ENCODE measurements at regions not wholly inside any gene's neighbourhood (a gene's known extent, or its start where the extent isn't known, plus 50 kb on each side); places are given as distances from the start of the nearest gene placed in this dataset.
"Not testable (repeated sequence)": the region's sequence is repeated elsewhere in the genome, so short reads cannot be mapped to it uniquely, and the experiment has no call there.

DNA sequence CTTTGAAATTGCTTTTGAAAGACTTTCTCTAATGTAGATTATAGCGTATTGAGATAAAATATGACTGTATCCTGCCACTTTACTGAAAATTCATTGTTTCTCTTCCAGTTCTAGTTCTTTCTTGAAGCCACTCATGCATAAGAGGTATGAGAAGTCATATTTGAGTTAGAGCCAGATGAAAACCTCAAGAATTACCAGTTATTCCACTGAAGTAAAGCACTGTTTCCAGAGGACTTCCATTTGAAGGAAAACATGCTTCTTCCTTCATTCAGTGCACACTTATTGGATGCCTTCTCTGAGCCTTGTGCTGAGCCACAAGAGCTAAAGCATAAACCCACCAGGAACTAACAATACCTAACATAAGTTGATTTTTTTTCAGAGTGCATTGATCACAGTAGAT is 513.4 kb downstream of the ZNF385D start:
- DNase-seq, result no peak

DNA sequence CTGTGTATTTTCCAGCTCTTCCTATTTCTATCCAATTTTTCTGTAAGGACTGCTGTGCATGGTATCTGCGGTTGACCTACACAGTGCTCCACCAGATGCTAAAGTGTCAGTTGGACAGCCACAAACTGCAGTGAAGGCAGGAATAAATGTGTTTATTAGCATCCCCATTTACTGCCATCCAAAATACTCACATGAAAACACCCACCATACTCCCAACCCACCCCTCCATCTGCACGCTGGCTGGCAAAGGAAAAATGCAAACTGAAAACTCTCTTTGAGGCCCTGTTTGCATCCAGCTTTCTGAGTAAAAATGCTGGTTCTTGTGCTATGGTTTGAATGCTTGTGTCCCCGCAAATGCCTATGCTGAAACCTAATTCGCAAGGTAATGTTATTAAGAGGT is 515.5 kb downstream of the ZNF385D start:
- no peak for DNase-seq

DNA sequence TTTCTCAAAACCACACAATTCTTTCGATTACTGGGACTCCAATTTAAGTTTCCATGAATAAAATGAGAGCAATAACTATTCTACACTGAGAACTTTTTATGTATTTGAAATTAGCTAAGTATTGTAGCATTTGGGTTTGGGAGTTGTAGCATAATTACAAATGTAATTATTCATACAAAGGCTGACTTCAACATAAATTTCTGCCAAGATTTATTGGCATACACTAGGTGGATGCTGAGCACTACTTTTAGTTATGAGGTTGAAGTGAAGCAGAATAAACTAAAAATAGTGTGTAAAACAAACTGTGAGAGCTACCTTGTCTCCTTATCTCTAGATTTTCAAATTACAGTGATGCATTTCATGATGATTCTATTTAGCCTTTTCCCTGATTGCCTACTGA is 516.1 kb downstream of the ZNF385D start:
- no peak for DNase-seq

DNA sequence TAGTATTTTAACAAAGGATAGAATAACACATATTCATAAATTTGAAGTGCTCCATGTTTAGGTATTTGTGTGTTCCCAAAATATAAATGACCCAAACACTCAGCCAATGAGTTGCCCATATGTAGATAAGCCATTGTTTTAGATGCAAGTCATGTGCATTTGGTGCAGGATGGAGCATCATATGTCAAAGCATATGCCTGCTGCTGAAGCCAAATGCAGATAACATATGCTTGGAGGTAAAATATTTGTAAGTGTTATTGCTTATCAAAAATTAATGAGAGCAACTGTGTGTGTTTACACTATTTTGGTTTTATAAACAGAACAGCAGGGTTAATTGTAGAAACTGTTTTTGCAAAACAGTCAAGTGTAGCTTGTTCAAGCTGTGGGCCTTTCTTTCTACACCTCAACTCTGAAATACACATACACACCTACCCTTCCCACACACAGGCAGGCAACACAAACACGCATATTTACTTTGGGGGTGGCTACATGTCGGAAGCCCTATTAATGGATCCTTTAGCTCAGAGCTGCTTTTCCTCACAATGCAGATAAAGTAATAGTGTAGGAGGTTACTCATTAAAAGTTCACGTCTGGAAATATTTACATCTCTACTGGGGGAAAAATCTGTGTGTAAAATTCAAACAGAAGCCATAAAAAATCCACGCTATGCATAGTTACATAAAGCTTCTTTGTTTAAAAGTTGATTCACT is 521.4 kb downstream of the ZNF385D start:
- DNase-seq, result no peak

DNA sequence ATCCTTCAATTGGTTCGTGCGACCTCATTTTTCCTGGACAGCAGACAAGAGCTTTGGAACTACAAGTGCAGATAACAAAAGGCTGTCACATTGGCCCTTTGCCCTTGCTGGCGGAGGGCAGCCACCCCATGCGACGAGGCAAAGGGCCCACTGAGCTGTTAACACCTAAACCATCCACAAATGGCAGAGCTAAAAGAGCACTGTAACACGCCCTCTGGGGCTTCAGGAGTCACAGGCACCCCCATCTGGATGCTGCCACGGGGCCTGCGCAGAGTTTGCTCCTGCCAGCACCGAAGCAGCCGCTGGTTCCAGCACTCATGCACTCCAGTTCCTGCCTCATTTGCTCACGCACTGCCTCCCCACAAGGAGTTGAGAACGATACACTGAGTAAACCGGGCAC is 524.9 kb downstream of the ZNF385D start:
- DNase-seq, result no peak

DNA sequence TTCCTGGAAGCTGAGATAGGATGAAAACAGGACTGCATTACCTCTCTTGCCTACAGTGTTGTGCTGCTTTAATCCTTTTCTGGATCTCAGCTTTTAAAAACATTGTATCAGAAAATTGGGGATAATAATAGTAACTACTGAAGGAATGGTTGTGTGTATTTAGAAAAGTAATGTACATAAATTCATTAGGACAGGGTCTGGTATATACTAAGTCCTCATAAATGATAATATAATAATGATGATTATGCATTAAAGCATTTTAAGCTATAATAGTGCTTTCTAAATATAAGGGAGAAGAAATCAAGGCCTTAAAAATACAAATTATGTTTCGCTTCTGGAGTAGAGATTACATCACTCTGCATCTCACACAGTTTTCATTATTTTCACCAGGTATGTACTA is 530.1 kb downstream of the ZNF385D start:
- no peak for DNase-seq

DNA sequence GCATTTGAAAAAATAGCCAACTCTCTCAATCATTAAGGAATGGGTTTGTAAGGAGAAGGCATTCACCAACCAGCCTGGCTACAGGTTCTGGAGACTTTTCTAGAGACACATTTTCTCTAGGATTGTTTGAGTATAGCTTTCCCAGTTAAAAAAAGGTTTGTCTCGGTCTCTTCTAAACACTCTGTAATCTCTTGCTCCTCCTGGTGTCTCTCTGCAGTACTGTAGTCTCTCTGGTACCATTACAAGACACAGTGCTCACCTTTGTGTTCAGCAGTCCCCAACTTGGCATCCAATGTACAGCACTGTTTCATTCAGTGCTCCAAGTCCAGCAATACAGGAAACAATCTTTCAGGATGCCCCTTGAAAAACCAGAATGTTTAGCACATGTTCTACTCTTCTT is 534.4 kb downstream of the ZNF385D start:
- no peak for DNase-seq

DNA sequence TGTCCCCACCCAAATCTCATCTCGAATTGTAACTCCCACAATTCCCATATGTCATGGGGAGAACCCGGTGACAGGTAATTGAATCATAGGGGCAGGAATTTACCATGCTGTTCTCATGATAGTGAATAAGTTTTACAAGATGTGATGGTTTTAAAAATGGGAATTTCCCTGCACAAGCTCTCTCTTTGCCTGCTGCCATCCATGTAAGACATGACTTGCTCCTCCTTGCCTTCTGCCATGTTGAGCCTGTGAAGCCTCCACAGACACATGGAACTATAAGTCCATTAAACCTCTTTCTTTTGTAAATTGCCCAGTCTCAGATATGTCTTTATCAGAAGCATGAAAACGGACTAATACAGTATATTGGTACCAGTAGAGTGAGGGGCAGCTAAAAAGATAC is 546.9 kb downstream of the ZNF385D start:
- not testable (repeated sequence) for DNase-seq

- DNase-seq, result no peak
These were observed 555.8 kb downstream of the ZNF385D start for GRCh38 chr3:21195203-21195602.

DNA sequence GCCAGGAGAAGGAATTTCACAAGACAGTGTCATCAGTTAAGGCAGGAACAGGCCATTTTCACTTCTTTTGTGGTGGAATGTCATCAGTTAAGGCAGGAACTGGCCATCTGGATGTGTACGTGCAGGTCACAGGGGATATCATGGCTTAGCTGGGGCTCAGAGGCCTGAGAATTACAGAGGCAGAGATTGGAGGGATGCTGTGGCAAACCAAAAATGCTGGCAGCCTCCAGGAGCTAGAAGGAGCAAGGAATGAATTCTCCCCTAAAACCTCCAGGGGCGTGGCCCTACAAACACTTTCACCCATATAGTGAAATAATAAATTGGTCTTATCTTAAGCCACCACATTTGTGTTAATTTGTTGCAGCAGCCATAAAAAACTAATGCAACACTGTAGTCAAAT is 557.0 kb downstream of the ZNF385D start:
- DNase-seq, result not testable (repeated sequence)

GRCh38 chr3:21188459-21188858 is 562.6 kb downstream of the ZNF385D start:
- DNase-seq, result no peak

DNA sequence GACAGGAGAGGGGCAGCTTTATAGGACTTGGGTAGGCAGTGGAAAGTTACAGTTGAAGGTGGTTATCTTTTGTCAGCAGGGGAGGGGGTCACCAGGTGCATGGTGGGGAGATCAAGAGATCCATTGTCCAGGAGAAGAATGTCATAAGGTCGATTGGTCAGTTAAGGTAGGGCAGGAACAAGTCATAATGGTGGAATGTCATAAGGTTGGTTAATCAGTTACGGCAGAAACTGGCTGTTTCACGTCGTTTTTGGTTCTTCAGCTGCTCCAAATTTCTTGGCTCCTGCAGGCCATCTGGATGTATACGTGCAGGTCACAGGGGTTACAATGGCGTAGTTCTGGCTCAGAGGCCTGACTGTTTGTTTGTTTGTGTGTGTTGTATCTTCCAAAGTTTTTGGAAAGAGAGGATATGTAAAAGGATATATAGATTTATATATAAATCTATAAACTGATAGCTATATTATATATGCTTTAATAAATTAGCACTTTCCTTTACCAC is 565.1 kb downstream of the ZNF385D start:
- no peak for DNase-seq

DNA sequence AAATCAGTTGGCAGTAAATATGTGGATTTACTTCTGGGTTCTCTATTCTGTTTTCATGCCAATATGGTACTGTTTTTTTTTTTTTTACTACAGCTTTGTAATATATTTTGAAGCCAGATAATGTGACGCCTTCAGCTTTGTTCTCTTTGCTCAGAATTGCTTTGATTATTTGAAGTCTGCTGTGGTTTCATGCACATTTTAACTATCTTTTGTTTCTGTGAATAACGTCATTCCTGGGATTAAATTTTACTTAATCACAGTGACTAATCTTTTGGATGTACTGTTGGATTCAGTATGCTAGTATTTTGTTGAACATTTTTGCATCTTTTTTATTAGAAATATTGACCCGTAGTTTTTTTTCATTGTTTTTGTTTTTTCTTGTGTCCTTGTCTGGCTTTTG is 576.5 kb downstream of the ZNF385D start:
- no peak for DNase-seq

DNA sequence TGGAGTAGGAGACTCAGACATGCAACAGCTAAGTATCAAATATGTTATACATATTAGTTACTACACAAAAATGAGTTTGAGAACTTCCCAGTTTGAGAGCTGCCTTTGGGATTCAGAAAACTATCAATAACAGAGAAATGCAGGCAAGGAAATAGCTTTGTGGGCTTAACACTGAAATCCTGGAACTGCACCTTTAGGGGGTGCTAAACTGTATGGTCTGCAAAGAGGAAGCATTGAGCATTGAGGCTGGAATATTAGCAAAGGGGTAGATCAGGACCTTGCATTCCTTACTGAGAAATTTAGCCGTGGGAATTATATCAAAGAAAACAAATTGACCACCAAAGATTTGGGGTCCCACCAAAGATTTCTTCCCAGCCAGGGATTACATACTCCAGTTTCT is 580.0 kb downstream of the ZNF385D start:
- peak; percentile 18 for DNase-seq

DNA sequence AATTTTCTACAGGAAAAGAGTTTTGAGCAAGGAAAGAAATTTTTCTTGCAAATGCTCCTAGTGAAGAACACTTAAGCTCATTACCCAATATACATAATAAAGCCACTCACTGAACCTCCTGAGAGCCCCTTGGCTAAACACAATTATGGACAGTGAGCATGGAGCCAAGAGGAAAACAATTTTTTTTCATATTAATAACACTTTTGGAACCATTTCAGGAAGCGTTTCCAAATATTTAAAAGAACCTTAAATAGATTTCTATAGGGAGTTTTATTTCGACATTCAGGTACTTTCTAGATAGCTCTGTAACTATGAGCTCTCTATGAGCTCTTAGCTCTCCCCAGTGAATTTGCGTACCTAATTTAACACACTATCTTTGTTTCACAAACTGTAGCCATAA is 581.1 kb downstream of the ZNF385D start:
- DNase-seq, result no peak

- DNase-seq, result no peak
These were observed 582.5 kb downstream of the ZNF385D start for GRCh38 chr3:21168471-21168870.

DNA sequence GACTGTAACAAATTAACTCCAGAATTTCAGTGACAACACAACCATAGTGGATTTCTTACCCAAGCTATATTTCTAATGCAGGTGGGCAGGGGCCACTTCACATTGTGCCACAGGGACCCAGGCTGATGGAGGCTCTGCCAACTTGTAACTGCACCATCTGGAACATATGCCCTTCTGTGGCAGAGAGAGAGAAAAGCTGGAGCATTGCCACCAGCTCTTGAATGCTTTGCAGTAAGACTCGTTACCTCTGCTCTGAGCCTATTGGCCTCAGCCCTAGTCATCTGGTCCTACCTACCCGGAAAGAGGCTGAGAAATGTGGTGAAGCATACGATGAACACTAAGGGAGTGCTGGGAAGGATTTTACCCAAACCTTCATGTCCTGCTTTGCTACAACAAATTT is 587.1 kb downstream of the ZNF385D start:
- DNase-seq, result no peak

DNA sequence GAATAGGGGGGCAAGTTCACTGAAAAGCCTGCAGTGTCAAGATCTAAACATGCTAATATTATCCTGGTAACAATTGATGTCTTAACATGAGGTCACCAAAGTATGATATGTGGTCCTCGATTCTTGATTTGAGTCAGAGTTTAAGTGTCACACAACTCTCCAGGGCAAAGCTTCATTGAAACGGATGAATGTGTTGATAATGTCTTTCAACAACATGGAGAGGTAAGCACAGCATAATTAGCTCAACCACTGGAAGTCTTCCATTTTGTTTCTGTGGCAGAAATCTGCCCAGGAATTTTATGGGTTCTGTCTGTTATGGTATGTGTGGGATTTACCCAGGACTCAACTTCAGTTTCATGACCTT is 591.5 kb downstream of the ZNF385D start:
- no peak for DNase-seq

DNA sequence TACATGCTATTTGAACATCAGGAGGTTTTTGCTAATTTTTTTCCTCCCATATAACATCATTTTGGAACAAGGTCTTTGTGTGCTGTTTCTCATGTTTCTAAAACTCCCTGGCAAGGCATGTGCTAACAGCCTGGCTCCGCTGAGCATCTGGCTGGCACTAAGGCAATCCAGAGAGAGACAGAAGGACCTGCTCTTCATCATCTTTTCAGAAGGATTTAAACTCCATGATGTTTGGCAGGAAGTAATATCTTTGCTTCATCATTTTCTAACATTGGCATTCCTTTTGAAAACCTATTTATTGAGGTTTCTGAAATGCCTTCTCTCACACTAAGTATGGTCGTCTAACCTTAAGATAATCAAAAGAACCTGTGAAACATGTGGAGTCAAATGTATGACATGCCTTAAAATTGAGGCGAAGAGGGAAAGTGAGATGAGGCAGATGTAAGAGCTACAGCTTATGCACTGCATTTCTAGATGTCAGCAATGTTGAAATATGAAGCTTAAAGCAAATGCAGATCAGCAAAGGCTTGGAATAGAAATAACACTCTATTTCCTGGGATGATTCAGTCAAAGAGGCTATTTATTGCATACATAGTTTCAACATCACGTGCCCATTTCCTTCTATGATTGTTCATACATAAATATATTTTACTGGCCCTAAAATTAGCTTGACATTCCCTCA is 592.0 kb downstream of the ZNF385D start:
- DNase-seq, result no peak

DNA sequence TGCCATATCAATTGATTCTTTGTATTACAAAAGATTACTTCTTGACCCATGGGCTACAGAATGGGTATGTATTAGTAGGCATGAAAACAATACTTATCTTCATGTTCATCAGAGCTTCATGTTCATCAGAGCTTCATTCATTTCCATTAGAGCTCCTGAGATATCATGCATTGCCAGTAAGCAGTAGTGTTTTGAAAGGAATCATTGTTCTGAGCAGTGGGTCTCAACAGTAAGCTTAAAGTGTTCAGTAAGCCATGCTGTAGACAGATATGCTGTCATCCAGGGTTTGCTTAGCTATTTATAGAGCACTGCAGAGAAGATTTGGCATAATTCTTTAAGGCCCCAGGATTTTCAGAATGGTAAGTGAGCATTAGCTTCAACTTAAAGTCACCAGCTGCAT is 596.1 kb downstream of the ZNF385D start:
- DNase-seq, result no peak

DNA sequence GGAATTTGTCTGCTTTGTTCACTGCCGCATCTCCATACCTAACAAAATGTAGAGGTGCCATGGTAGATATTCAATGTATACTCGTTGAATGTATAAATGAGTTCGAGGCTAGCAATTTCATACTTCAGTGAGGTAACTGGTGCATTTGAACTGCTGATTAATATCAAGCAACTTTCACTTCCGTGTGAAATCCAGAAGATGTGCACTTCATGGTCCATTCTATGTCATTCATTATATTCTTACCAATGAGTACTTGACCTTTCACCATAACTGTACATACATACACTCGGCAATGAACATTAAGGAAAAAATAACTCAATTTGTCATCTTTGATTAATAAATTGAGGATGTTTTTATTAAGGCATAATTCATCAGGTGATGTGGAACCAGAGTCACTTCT is 598.5 kb downstream of the ZNF385D start:
- no peak for DNase-seq

DNA sequence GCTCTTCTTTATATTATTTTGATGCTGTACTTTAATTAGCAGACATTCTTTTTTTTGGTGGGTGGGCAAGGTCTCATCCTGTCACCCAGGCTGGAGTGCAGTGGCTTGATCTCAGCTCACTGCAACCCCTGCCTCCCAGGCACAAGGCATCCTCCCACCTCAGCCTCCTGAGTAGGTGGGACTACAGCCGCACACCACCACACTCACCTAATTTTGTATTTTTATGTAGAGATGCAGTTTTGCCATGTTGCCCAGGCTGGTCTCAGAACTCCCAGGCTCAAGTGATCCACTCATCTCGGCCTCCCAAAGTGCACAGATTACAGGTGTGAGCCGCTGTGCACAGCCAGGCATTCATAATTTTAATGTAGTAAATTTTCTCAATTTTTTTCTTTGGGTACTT is 608.1 kb downstream of the ZNF385D start:
- DNase-seq, result no peak

DNA sequence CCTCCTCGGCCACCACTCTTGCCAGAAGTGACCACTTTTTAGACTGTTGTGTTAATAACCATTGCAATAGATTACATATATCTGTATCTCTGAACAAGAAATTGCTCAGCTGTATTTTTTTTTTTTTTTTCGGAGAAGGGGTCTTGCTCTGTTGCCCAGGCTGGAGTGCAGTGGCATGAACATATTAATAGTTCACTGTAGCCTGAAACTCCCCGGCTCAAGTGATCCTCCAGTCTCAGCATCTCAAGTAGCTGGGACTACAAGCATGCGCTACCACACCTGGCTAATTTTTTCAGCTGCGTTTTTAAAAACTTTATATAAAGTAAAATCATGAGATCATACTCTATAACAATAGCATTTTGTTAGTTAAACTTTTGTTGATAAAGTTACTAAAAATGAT is 609.0 kb downstream of the ZNF385D start:
- no peak for DNase-seq

DNA sequence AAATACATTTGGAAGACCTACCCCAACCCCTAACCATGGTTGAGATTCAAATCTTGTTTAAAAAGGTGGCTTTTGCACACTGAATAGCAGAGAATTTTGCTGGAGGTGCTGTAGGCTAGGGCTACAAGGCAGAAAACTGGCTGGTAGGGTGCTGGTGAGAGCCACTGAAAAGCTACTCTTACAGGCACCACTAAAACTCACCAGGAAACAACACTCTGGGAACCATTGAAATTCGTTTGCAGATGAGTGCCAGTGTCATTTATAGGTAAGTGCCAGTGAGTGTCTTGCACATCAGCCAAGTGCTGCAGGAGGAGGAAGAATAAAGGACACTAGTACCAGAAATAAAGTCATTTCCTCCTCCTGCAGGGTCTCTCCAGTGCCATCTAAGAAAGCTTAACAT is 610.2 kb downstream of the ZNF385D start:
- no peak for DNase-seq

GRCh38 chr3:21138085-21138484 is 612.9 kb downstream of the ZNF385D start:
- no peak for DNase-seq
